GM19463 (cell line): ENCODE measurements at regions not wholly inside any gene's neighbourhood (a gene's known extent, or its start where the extent isn't known, plus 50 kb on each side); places are given as distances from the start of the nearest gene placed in this dataset.
A peak's percentile ranks its signal among the peaks of the same experiment; 100 is the strongest.
"Not testable (repeated sequence)": the region's sequence is repeated elsewhere in the genome, so short reads cannot be mapped to it uniquely, and the experiment has no call there.

Experiments used
- ATAC-seq: cut with Tn5 transposase; IDR thresholded peaks from one replicate; pipeline ENCODE4 v1.9.1; 2021; ENCODE audit warnings: mild to moderate bottlenecking, moderate library complexity; ENCODE audit not compliant: unreplicated experiment

DNA sequence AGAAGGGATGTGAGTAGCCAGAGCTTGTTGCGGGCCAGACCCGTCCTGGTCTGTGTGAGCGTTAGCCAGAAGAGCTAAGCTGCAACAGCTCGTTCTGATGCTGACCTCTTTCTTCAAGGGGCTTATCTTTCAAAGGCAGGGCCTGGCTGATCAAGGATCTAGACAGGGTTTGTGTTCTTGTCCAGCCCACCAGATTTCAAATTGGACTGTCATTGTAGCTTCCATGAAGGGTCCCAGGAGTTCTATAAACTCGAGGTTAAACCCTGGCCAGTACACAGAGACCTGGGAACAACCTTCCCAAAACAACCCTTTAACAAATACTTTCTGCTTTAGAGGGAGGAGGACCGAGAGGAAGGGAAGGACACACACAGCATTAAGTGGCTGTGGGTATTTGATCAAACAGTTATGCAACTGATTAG is 153.0 kb upstream of the TUT7 start:
- ATAC-seq, result no peak

DNA sequence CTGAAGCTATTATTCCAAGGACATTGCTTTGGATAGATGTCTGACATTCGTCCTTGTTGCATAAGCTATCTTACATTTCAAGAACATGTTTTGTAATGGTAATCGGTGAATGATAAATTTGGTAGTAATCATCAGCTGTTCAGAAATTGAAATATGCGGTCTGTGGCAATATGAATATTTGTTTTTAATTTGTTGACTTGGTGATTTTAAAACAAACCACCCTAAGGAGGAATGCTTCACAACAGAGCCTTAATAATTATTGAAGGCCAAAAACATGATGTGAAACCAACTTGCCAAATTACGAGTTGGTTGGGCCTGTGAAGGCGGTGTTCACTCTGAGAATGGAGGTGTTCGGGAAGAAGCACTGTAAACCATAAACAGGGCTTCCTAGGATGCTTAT is 149.7 kb upstream of the TUT7 start:
- ATAC-seq, result no peak

DNA sequence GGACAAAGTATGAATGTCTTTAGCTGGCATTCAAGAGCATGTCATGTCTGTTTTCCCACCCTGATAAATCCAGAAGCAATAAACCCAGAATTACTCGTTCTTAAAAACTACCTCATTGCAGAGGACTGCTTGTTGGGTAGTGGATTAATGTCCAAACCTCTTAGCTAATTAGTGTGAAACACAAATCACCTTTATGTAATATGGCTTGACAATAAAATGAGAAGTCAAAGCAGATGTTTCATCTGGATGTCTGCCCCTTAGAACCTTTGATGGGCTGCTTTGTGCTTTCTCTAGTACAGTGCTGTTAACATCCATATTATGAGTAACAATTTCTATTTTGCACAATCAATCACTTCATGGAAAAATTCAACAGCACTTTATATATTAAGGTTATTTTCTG is 149.1 kb upstream of the TUT7 start:
- ATAC-seq, result no peak

DNA sequence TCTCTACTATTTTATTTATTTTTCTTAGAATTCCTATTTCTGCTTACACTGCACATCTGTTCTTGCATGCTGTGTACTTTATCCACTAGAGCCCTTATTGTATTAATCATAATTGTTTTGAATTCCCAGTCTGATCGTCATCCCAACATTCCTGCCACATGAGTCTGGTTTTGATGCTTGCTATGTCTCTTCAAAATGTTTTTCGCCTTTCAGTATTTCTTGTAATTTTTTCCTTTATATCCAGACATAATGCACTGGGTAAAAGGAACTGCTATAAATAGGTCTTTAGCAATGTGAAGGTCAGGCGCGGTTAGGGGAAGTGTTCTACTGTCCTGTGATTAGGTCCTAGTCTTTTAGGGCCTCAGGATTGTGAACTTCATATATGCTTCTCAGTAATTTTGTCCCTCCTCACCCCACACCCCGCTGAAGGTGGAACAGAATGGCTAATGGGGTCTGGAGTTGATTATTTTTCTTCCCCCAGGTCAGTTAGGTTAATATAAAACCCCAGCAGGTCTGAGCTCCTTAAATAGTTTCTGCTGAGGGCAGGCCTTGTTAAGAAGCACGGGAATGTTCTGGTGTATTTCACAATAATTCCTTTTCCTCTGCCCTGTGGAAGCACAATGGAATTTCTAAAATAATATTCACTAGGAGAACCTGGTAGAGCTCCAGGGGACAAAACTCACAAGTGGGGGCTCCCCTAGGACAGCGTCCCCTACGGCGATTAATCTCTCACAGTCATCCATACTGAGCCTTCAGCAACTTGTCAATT is 146.6 kb upstream of the TUT7 start:
- no peak for ATAC-seq

DNA sequence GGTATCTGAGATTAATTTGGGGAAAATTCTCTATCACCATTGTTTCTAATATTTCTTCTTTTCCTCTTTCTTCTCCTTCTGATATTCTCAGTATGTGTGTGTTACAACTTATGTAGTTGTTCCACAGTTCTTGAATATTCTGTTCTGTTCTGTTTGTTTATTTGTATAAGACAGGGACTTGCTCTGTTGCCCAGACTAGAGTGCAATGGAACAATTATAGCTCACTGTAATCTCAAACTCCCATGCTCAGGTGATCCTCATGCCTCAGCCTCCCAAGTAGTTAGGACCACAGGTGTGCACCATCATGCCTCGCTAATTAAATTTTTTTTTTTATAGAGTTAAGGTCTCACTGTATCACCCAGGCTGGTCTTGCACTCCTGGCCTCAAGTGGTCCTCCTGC is 145.8 kb upstream of the TUT7 start:
- no peak for ATAC-seq

DNA sequence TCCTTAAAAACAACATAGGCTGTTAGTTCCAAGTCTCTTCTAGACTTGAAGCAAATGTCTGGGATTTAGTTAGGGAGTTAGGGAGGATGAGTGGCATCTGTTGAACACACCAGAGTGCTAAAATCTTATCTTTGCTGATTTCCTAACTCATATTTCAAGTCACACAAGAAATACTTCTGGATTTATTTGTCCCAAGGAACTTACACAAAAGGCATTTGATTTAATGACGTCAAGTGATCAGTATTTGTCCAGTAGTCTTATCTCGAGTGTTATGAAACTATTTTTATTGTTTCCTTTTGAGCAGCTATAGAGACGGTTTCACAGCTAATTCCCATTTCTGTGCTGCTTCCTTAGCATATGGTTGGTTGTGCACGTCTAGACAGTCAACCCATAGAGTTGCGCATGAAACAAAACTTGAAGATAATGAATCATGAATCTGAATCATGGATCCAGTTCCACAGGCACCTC is 140.5 kb upstream of the TUT7 start:
- ATAC-seq, result no peak

DNA sequence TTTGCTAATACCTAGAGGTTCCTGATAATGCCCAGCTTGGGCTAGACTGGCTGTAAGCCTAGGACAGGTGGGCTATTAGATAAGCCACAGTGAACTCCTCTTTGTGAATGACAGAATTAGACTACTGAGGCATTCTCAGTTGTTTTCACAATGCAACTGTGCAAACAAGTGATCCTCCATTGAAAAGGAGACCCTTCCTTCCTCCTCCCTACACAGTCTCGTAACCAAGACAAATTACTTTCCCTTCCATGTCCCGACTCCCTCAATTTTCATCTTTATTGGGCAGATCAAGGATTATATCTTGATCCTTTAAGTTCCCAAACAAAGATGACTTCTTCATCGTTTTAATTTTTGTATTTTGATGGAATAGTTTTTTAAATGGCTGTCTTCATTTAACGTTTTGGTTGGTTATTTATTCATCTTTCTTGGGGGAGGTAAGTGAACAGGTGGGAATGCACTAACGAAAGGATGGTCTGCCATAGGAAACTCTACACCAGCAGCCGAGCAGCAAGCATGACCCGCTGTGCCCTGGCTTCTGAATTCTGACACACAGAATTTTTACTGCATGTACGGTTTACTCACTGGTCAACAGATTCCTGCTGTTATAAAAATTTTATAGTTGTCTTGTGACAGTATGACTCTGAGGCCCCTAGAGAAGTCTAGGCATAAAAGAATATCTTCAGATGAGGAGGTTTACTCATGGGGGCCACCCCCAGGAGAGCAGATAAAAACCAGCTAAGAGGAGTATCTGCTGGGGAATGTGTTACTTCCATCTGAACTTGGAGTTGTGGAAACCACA is 137.5 kb upstream of the TUT7 start:
- no peak for ATAC-seq

DNA sequence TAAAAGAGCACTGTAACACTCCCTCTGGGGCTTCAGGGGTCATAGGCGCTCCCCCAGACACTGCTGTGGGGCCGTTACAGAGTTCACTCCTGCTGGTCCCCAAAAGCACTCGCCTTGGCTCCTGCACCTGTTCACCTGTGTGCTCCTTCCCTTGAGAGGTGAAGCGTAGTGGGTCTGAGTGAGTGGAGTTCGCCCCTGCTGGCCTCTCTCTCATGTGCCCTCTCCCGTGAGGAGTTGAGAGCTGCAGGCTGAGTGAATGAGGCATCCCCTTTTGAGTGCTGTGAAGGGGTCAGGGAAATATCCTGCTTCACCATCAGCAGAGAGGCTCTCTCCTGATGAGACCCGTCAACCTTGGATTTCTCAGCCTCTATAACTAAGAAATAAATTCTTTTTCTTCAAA is 134.6 kb upstream of the TUT7 start:
- no peak for ATAC-seq

DNA sequence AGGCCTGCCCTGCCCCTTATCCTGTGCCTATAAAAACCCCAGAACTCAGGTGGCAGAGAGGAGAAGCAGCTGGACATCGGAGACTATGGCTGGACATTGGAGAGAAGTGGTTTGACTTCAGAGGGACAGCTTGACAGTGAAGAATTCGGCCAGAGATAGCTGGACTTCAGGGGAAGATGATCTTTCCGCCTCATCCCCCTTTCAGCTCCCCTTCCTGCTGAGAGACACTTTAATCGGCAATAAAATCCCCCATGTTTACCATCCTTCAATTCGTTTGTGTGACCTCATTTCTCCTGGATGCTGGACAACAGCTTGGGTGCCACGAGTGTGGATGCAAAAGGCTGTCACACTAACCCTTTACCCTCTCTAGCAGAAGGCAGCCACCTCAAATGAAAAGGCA is 134.1 kb upstream of the TUT7 start:
- ATAC-seq, result no peak

DNA sequence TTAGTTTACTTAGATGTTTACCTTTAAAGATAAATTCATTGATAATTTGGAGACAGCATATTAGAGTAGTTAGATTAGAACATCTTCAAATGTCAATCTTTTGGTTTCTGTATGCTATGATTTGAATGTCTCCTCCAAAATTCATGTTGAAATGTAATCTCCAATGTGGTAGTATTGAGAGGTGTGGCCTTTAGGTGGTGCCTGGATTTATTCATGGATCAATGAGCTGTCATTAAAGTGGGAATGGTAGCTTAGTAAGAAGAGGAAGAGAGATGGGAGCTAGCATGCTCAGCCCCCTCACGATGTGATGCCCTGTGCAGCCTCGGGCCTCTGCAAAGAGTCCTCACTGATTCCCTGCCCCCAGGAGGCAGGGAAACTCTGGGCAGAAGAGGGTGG is 133.6 kb upstream of the TUT7 start:
- no peak for ATAC-seq

DNA sequence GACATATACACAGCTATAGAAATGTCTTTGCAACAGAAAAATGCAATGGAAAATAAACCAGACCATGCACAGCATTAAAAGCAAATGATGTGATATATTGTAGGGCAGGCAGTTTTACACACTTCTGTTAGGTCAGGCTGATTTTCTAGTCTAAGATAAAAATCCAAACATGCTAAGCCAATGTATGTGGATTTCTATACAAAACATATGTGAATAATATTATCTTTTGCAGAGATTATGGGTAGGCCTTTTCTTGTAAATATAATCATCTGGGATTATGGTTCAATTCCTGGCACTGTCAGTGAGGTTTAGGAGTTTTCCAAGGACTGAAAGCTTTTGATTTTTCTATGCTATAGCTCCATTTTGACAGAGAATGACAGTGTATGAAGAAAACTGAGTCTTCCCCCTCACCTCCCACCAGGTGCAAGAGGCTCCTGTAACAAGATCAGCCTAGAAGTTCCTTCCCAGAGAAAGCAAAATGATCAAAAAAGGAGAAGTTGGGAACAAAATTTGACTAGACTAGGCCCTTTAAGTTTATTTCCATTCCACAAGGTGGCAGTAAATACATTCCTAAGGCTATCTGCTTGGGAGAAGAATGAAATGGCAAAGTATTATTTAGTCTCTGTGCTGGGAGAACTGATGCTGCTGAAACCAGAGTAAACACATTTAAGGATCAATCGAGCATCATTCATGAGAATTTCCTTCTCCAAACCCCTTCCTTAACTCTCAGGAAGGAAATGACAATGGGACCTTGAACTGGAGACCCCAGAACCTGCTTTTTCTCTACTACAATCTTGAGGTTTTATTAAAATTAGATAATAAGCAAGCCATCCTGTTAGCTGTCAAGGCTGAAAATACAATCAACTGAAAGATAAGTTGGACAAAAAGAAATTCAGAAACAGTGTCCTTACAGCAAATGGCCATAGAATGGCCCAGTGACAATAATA is 133.0 kb upstream of the TUT7 start:
- ATAC-seq, result no peak

DNA sequence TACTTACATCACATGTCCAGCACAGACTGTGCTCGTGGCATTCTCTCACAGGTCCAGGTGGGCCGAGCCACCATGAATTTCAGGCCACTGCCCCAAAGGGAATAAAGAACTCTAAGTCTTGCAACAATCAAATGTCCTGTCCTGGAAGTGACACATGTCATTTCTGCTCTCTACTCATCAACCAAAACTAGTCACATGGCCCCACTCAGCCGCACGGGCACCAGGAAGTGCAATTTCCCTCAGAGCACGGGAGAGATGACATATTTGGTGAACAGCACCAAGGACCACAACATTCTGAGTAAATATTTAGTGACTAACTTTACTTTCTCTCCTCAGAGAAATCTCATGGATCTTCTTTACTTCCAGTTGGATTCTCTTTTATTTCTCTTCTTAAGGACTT is 131.1 kb upstream of the TUT7 start:
- peak; percentile 72 for ATAC-seq

DNA sequence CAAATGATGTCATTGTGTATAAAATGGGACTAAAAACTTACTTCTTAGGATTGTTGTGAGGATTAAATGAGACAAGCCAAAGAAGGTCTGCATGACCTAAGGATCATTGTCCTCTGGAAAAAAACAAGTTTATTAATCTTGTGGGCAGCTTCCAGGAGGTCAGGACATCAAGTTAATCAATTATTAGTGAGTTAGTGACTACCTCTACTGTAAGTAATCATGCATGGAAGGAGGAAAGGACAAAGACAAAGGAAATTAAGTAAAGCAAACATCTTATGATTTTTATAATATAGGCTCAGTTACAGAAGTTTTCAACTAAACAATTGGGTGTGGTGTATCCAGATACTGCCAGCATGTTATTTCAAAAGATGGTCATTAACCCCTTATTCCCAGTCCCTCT is 129.3 kb upstream of the TUT7 start:
- no peak for ATAC-seq

DNA sequence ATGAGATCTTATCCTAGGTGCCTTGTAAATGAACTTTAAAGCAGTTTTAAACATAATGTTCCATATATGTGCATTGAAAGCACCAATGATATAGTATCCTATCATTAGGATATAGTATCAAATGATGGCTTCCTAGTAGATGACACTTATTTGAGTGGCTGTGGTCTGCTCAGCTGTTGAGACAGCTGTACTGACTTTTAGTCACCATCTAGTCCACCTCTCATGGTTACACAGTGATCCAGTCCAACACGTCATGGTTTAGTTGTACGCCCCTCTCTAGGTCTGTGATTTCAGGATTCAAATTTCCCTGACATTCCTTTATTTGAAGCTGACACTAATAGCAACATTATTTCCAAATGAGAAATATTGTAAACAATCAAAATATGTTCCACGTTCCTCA is 127.3 kb upstream of the TUT7 start:
- ATAC-seq, result no peak

DNA sequence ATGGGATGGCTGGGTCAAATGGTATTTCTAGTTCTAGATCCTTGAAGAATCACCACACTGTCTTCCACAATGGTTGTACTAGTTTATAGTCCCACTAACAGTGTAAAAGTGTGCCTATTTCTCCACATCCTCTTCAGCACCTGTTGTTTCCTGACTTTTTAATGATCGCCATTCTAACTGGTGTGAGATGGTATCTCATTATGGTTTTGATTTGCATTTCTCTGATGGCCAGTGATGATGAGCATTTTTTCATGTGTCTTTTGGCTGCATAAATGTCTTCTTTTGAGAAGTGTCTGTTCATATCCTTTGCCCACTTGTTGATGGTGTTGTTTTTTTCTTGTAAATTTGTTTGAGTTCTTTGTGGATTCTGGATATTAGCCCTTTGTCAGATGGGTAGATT is 121.0 kb upstream of the TUT7 start:
- not testable (repeated sequence) for ATAC-seq

DNA sequence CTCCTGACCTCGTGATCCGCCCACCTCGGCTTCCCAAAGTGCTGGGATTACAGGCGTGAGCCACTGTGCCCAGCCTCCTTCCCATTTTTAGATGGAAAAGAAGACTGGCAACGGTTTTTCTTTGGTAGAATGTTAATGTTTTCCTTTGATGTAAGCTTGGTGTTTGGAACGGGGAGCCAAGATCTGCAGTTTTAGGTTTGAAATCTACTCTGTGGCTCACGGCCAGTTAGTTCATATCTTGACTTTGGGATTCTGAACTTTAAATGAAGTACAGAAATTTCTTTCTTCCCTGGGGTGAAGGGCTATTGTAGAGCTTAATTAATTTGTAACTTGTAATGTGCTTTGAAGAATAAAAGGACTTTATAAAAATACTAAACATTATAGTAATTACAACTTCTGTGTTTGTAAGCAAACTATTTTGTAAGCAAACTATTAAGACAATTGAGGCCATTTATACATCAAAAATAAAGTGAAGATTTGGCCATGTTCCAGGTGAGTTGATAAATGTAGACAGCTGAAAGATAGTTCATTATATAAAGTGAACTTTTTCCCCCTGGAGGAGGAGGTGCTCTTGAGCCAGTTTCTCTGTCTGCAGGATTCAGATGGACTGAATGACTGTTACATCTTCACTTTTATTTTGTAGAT is 117.1 kb upstream of the TUT7 start:
- no peak for ATAC-seq

DNA sequence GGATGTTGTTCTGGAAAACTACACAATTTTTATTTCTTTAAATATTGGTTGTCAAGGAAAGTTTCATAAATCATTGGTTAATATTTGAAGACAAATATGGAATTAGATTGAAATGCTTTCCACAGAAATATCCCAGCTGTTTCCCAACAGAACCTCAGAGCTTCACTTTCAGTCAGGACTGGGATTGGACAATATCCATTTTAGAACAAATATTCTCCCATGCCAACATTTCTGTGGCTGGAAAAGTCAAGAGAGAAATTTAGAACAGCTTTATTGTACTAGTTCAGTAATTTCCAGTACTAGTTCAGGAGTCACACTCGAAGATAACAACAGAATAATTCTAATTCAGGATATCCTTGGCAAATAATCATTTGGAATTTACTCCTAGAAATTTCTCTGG is 116.1 kb upstream of the TUT7 start:
- ATAC-seq, result no peak

DNA sequence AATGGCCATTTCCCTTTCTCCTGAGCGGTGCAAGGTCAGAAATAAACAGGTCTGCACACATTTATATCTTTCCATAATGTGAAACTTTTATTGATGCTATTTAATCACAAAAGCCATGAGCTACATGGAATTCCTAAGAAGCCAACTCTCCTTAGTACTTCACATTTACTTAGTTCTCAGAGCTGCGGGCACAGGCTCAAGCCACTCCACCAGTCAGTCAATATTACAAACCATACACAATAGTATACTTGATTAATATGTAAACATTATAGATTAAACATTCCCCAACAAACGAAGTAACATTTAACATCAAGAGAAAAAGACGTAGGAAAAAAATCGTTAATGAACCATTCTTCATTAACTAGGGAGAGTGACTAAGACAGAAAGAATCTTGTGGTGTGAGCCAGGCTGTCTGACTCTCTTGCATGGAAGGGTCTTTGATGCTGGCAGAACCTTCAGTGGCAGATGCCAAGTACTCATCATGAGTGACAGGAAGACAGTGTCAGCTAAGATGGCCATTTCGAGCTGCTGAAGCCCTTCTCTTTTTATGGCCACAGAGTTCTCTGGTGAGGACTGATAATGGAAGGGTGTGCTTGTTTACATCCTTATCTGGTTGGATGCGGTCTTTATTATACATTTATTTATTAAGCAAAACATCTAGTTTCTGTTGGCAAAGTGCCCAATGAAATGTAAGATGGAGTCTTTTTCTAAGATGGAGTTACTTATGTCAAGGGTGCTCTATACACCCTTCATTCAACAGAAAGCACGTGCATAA is 115.5 kb upstream of the TUT7 start:
- no peak for ATAC-seq

DNA sequence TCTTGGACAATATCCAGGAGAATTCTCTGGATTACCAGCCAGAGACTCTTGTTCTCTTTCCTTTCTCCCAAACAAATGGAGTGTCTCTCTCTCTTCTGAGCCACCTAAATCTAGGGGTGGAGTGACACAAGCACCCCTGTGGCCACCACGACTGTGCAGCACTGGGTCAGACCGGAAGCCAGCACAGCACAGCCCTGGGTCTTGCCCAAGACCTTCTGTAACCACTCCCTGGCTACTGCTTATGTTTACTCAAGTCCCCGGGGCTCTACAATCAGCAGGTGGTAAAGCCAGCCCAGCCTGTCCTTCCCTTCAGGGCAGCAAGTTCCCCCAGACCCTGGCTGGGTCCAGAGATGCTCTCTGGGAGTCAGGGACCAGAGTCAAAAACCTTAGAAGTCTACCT is 110.0 kb upstream of the TUT7 start:
- no peak for ATAC-seq
